ENCODE measurements at regions not wholly inside any gene's neighbourhood (a gene's known extent, or its start where the extent isn't known, plus 50 kb on each side); places are given as distances from the start of the nearest gene placed in this dataset.

GRCh38 chr5:152102057-152102456 lies 177.4 kb upstream of the GLRA1 start:
- no peak overlapping the region for H3K27ac Mint-ChIP-seq (ENCODE audit: unreplicated experiment)
- H3K4me3 Mint-ChIP-seq (ENCODE audit: unreplicated experiment) = no peak overlapping the region
- no peak for TF ChIP-seq CTCF (IDR thresholded peaks at IDR 0.05; ENCODE audit: unreplicated experiment)
- H3K27me3 Mint-ChIP-seq (ENCODE audit: unreplicated experiment) = no peaks in the 10 kb centered on the region
- H3K4me1 Mint-ChIP-seq (ENCODE audit: unreplicated experiment) = no peaks in the 10 kb centered on the region
- no peak for DNase-seq (ENCODE audit: low spot score)
- H3K36me3 Mint-ChIP-seq (ENCODE audit: low read depth, unreplicated experiment) = no peaks in the 10 kb centered on the region
- H3K9me3 Mint-ChIP-seq (ENCODE audit: unreplicated experiment) = no peaks in the 10 kb centered on the region

GRCh38 chr5:152100462-152100861 lies 175.8 kb upstream of the GLRA1 start:
- Mint-ChIP-seq H3K4me1 (ENCODE audit: unreplicated experiment) (no peaks in the 10 kb centered on the region), H3K27ac (ENCODE audit: unreplicated experiment) (no peak overlapping the region), H3K9me3 (ENCODE audit: unreplicated experiment) (no peaks in the 10 kb centered on the region), H3K27me3 (ENCODE audit: unreplicated experiment) (no peaks in the 10 kb centered on the region), H3K4me3 (ENCODE audit: unreplicated experiment) (no peak overlapping the region), H3K36me3 (ENCODE audit: low read depth, unreplicated experiment) (no peaks in the 10 kb centered on the region)
- TF ChIP-seq CTCF (IDR thresholded peaks at IDR 0.05; ENCODE audit: unreplicated experiment) = no peak
- DNase-seq (ENCODE audit: low spot score) = no peak

GRCh38 chr5:152097128-152097527 lies 172.5 kb upstream of the GLRA1 start:
- no peak for TF ChIP-seq CTCF (IDR thresholded peaks at IDR 0.05; ENCODE audit: unreplicated experiment)
- Mint-ChIP-seq H3K4me1 (ENCODE audit: unreplicated experiment) (no peaks in the 10 kb centered on the region), H3K9me3 (ENCODE audit: unreplicated experiment) (no peaks in the 10 kb centered on the region), H3K36me3 (ENCODE audit: low read depth, unreplicated experiment) (no peaks in the 10 kb centered on the region), H3K27me3 (ENCODE audit: unreplicated experiment) (no peaks in the 10 kb centered on the region), H3K27ac (ENCODE audit: unreplicated experiment) (no peak overlapping the region), H3K4me3 (ENCODE audit: unreplicated experiment) (no peak overlapping the region)
- DNase-seq (ENCODE audit: low spot score) = no peak

GRCh38 chr5:152094716-152095115 lies 170.1 kb upstream of the GLRA1 start:
- no peak for TF ChIP-seq CTCF (IDR thresholded peaks at IDR 0.05; ENCODE audit: unreplicated experiment)
- no peak for DNase-seq (ENCODE audit: low spot score)
- Mint-ChIP-seq H3K4me1 (ENCODE audit: unreplicated experiment) (no peaks in the 10 kb centered on the region), H3K27me3 (ENCODE audit: unreplicated experiment) (no peaks in the 10 kb centered on the region), H3K27ac (ENCODE audit: unreplicated experiment) (no peak overlapping the region), H3K4me3 (ENCODE audit: unreplicated experiment) (no peak overlapping the region), H3K36me3 (ENCODE audit: low read depth, unreplicated experiment) (no peaks in the 10 kb centered on the region), H3K9me3 (ENCODE audit: unreplicated experiment) (no peaks in the 10 kb centered on the region)

- Mint-ChIP-seq H3K4me3 (ENCODE audit: unreplicated experiment) (no peak overlapping the region), H3K27me3 (ENCODE audit: unreplicated experiment) (no peaks in the 10 kb centered on the region), H3K4me1 (ENCODE audit: unreplicated experiment) (no peaks in the 10 kb centered on the region), H3K36me3 (ENCODE audit: low read depth, unreplicated experiment) (no peaks in the 10 kb centered on the region), H3K9me3 (ENCODE audit: unreplicated experiment) (no peaks in the 10 kb centered on the region), H3K27ac (ENCODE audit: unreplicated experiment) (no peak overlapping the region)
- no peak for DNase-seq (ENCODE audit: low spot score)
- no peak for TF ChIP-seq CTCF (IDR thresholded peaks at IDR 0.05; ENCODE audit: unreplicated experiment)
These were observed 169.4 kb upstream of the GLRA1 start for GRCh38 chr5:152094060-152094459.

All from endothelial cell (in vitro differentiated cells).